ENCODE measurements at regions not wholly inside any gene's neighbourhood (a gene's known extent, or its start where the extent isn't known, plus 50 kb on each side); places are given as distances from the start of the nearest gene placed in this dataset.
"Not testable (repeated sequence)": the region's sequence is repeated elsewhere in the genome, so short reads cannot be mapped to it uniquely, and the experiment has no call there.

DNA sequence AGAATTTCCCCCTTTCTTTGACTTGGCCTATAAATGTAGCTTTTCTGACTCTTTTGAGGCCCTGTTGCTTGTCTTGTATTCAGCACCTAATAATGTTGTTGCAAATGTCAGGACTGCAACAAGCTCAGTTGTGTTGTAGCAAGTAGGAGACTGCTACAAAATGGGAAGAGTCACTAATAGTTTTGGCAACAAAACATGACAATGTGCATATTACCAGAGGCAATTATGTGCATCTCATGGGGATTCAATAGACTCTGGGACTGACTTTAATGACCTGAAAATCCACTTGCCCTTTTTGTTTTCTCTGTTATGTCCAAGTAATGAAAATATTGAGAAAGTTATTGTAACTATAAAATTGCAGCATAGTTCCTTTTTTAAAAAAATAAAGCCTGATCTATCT, 368.4 kb downstream of the OSTF1 start:
- no peak for DNase-seq (ENCODE audit: low read depth in 2 of 3, low spot score in 1 of 3)

DNA sequence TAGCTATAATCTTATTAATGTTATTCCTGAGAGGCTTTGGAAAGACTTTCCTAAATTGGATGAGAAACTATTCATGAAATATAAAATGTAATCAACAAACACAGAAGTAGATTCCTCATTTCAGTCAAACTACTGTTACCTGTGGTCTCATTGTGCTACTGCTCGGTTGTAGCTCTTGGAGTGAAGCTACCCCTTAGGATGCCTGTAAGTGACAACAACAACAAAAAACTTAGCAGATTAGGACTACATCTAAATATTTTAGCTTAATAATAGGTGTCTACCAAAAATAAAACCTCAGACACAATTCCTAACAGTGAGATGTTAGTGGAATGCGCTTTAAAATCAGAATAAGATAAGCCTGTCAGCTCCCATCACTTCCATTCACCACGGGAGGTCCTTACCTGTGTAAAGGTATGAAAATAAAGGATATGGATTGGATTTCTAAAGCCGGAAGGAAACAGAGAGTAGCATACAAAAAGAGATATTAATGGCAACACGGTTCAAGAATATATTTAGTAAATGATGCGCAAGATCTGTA, 369.2 kb downstream of the OSTF1 start:
- no peak for DNase-seq (ENCODE audit: low read depth in 2 of 3, low spot score in 1 of 3)

DNA sequence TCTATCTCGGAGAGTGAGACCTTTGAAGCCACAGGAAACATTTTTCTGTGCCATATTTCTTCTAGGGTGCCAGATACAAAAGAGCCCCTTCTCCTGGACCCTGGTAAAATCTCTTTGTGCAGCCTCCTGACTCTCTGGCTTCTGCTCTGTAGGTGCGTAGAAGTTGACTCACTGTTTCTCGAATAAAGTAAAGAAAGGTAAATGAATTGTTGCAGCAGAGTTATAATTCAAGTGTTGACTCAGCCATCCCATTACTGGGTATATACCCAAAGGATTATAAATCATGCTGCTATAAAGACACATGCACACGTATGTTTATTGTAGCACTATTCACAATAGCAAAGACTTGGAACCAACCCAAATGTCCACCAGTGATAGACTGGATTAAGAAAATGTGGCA, 371.0 kb downstream of the OSTF1 start:
- DNase-seq (ENCODE audit: low read depth in 2 of 3, low spot score in 1 of 3), result not testable (repeated sequence)

DNA sequence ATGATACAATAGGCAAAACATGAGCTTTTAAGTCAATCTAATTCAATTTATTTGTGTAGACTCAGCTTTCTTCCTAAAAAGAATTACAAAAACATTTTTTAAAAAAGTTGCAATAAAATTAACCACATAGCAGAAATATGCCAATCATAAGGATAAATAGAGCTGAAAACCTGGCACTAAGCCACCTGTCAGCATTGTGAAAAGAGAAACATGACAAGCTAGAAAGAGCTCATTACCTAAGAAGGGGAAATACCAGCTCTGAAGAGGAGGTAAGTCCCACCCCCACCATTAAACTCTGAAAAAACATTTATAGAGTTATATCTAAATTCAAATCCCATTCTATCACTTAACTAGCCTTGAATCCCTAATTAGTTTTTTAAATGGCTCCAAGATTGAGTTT, 372.9 kb downstream of the OSTF1 start:
- no peak for DNase-seq (ENCODE audit: low read depth in 2 of 3, low spot score in 1 of 3)

DNA sequence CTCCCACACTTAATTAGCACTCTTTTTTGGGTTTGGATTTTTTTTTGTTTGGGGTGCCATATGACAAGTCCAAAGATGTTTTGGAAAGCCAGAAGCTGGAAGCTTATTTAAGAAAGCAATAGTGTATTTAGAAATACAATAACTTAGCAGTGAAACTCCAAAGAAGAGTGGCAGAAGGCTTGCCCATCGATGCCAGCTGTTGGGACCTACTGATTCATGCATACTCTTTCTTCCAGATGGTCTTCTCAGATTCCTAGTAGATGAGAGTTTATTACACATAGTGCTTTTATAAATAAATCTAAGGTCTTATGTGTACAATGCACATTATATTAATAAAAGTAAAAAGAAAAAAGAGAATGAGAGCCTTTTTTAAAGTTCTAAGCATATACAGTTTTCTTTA, 374.6 kb downstream of the OSTF1 start:
- DNase-seq (ENCODE audit: low read depth in 2 of 3, low spot score in 1 of 3), result no peak

DNA sequence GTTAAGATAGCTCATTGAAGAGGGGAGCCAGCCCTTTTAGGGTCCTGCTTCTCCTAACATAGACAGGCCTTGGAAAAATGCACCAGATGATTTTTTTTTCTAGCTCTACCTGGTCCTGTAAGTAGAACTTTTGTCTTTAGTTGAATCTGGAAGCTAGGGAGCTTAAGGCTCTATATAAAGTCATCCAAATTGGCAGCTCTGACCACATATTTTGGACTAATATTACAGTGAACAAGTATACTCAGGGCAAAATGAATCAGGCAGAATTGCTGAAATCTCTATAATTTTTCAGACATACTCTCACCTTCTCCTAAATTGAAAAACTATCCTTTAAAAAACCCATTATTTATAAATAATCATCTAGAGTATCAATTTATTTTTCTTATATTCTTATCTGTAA, 375.6 kb downstream of the OSTF1 start:
- DNase-seq (ENCODE audit: low read depth in 2 of 3, low spot score in 1 of 3), result no peak

DNA sequence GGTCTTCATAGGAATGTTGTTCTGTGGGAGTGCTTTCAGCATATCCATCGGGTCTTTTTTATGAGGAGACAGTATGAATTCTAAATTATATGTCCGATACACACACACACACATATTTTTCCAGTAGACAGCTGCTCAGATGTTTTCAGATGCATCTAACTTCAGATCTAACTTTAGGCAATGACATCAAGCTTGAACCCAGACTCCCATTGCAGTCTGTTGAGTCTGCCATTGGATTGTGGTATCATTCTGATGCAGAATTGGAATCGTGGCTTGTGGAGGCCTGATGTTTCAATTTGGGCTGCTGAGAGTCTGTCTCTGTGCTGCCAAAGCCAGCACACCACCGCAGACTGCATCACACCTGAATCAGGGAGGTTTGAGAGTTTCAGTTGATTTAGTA, 376.4 kb downstream of the OSTF1 start:
- no peak for DNase-seq (ENCODE audit: low read depth in 2 of 3, low spot score in 1 of 3)

DNA sequence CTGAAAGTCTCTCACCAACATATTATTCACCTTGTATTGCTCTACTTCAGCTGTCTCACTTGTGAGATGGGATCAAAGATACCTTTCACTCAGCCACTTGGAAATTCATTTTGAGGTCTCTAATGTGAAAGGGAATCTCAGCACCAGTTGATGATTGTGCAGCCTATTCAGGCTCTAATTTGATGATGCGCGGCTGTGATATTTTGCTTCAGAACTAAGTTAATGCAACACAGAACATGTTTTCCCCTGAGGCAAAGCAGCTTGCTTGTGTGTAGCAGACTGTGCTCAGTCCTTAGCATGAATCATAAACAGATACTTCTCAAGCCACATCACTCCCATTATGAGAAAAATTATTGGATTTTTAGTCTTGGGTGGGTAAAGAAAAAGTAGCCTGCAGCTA, 378.8 kb downstream of the OSTF1 start:
- DNase-seq (ENCODE audit: low read depth in 2 of 3, low spot score in 1 of 3), result no peak

DNA sequence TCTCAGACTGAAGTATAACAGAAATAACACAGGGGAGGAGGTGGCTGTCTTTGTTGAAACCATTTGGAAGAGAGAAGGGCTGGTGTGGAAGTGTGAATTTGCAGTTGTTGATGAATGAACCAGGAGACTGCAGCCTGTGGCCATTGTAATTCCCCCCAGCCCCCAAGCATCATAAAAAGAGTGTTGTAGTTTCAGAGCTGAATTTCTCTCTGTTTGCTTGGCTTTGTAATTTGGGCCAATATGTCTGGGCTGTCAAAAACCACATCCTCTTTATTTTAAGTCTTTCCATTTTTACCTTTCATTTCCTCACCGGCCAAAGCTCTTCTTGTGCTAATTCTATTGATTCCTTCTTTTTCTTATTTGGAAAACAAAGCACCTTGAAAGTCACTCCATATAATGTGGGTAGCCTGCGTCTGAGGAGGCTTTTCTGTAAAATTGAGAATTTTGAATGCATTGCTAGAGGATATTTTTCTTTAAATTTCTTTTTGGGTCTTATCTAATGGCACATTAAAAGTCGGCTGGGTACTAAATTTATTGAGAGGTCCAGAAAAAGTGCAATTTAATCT, 383.3 kb downstream of the OSTF1 start:
- DNase-seq (ENCODE audit: low read depth in 2 of 3, low spot score in 1 of 3), result no peak

DNA sequence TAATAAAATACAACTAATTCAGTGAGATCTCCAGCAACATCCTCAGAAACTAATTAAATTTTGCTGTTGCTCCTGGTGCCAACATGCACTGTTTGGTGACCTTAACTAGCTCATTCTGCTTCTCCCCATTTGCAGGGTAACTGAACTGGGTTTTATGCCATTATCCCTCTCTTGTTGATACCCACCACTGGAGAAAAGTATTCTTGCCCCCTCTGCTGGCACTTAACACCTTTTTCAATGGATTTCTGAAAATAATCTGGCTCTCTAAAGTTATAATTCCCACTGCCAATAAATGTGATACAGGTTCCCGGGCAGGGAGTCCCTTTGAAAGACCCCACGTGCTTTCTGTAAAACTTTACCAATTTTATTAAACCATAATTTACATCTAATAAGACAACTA, 394.3 kb downstream of the OSTF1 start:
- no peak for DNase-seq (ENCODE audit: low read depth in 2 of 3, low spot score in 1 of 3)

DNA sequence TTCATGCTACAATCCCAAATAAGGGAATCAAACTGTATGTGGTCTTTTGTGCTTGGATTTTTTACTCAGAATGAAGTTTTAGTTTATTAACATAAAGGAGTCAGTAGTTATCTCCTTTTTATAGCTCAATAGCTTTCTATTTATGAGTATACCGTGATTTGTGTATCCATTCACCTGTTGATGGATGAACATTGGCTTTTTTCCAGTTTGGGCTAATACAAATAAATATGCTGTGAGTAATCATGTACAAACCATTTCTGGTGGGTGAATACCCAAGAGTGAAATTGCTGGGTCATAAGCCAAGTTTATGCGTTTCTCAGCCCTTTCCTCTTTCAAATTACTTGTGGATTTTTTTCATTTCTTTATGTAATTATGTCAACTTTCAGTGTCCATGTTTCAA, 395.3 kb downstream of the OSTF1 start:
- no peak for DNase-seq (ENCODE audit: low read depth in 2 of 3, low spot score in 1 of 3)

DNA sequence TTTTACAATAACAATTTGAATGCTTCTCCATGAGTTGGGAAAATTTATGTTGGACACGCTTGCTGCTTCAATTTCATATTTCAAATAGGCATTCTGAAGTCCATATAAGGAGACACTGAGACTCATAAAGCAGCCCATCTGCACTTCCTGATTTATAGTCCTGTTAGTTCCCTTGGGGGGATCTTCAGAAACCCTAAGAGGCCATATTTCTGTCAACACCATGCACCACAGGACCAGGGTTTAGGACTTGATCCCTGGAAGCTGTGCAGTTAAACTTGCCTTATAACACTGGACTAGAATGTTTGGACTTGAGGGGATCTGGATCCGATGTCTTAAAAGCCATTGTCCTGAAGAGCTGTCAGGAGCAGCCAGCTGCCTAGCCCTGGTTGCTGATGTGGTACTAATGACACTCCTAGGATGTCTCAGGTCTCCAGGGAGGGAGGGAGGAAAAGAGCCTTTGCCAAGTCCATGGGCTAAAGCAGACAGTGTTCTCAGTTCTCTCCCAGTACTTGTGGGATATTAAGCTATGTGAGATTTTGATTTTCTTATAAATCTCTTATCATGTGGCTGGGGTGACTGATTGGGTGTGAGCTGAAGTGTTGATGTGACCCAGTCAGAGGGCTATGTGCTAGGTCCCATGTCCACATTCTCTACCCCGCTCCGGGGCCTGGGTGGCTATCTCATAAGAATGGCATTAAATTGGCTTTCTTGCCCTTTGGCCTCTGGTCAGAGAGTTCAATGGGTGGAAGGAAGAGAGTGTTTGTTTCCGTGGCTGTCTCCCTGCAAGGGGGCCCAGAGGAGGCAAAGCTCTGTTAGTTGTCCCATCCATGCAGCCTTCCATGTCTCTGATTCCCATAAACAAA, 399.8 kb downstream of the OSTF1 start:
- DNase-seq (ENCODE audit: low read depth in 2 of 3, low spot score in 1 of 3), result no peak

DNA sequence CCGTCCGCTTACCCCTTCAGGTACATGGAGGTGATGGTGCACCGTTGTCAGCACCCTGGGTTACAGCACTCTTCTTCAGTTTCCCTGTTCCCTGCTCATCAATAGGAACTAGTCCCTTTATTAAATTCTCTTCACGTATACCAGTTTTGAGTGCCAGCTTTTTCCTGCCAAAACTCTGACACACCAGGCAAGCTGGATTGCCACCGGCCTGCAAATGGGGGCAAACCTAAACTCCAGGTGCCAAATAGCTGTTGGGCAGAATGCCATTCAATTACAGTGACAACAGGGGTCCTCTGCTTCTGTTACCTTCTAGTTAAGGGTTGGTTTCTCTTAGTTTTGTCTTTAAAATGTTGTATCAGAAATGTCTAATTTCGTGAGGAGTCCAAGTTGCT, 400.4 kb downstream of the OSTF1 start:
- DNase-seq (ENCODE audit: low read depth in 2 of 3, low spot score in 1 of 3), result no peak

DNA sequence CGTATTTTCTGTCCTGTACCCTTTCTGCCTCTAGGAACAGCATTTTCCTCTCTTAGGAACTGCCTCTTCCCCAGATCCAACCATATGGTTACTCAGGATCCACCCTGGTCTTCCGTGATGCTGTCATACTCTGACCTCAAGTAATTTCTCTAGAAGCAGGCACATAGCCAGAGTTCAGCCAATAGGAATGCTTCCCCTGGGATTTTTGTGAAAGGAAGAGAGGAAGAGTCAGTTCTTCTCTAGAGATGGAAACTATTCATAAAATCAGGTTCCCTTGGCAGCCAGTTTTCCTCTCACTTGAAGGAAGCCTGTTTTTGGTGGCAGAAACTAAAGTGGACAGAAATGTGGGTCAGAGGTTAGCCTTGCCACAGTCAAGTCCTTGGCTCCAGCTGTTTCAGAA, 400.1 kb upstream of the PCSK5 start:
- no peak for DNase-seq (ENCODE audit: low read depth in 2 of 3, low spot score in 1 of 3)

DNA sequence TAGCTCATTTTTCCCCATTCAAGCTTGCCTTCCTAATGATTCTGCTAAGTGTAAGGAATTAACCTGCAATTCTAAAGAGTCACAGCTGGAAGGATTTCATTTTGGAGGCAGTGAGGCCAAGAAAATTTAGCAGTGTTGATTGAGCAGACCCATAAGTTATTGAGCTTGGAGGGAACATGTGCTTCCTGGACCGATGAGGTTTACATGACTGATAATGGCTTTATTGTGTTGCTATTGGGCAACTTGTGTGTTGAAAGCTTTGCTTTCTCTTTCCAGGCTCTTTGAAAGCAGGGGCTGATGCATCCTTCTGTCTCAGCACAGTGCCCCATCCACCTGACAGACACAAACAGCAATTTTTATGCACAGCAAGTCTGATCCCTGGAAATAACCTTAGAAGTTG, 398.9 kb upstream of the PCSK5 start:
- no peak for DNase-seq (ENCODE audit: low read depth in 2 of 3, low spot score in 1 of 3)

DNA sequence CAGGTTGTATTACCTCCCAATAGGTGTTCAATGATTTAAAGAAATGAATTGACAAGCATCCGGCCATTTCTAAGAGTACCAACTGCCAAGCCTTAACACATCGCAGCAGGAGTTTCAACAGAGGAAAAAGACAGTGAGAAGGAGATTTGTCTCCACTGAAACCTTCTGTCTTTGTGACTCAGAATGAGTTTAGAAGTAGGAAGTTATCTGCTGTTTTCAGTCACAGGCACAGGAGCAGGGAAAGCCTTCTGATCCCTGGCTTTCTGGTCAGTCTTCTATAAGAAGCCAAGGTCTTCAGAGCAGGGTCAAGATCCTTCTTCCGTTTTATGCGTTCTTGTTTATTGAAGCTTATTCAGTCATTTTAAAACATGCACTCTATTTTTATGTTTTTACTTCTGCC, 390.7 kb upstream of the PCSK5 start:
- no peak for DNase-seq (ENCODE audit: low read depth in 2 of 3, low spot score in 1 of 3)

DNA sequence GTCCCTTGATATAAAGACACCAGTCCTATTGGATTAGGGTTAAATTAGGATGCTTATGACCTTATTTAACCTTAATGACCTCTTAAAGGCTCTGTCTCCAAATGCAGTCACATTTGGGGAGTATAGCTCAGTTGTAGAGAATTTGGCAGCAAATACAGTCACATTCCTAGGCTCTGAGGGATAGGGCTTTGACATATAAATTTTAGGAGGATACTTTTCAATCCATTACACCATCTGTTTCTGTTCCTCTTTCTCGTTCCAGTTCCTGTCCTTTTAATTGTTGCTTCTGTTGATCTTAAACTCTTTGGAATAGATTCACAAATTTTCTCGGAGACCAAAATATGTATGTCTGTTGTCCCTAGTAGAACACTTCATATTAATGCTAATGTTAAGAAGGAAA, 390.0 kb upstream of the PCSK5 start:
- DNase-seq (ENCODE audit: low read depth in 2 of 3, low spot score in 1 of 3), result no peak

DNA sequence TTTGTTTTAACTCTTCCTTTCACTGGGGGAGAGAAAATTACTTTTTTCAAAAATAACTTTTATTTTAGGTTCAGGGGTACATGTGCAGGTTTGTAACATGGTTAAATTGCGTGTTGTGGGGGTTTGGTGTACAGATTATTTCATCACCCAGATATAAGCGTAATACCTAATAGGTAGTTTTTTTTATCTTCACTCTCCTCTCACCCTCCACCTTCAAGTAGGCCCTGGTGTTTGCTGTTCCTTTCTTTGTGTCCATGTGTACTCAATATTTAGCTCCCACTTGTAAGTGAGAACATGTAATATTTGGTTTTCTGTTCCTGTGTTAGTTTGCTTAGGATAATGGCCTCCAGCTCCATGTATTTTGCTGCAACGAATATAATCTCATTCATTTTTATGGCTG, 389.5 kb upstream of the PCSK5 start:
- not testable (repeated sequence) for DNase-seq (ENCODE audit: low read depth in 2 of 3, low spot score in 1 of 3)

DNA sequence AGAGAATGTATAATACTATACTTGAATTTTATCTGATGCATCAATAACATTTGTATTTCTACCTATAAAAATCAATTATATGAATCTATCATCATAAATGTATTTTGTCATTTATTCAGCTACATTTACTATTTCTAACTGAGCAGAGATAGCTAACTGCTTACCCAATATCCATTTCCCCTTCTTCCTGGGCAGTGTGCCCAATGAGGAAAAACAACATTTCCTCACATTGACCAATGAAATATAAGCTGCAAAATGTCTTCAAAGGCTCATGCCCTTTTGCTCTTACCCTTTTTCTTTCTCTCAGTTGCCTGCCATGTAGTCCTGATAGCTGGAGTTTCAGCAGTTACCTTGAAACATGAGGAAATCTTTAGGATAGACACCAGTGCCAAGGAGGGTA, 385.8 kb upstream of the PCSK5 start:
- no peak for DNase-seq (ENCODE audit: low read depth in 2 of 3, low spot score in 1 of 3)

DNA sequence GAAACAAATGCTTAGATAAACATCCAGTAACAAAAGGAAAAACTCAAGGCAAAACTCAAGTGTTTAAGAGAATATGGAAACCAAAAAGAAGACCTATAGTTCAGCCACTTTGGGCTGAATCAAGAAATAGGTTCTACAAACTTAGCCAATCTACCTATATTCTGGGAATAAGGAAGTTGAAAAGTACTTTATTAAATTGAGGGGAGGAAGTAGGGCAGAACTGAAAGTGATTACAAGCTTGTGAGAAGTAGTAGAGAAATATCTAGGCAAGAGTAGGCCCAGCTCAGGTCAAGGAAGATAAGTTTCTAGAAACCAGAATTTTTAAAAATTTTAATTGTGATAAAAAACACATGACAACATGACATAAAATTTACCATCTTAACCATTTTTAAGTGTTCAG, 384.8 kb upstream of the PCSK5 start:
- DNase-seq (ENCODE audit: low read depth in 2 of 3, low spot score in 1 of 3), result no peak

DNA sequence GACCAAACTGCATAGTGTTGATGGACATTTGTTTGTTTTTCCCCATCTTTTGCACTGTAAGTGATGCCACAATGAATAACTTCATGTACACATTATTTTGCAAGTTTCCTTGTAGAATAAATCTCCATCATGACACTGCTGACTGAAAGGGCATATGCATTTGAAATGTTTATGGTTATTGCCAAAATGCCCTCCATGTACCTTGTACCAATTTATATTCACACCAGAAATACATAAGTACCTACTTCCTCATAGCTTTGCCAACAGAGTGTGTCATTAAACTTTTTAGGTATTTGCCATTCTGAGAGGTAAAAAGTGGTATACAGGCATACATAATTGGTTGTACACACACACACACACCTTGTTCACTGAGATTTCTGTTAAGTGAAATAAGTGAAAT, 361.0 kb upstream of the PCSK5 start:
- DNase-seq (ENCODE audit: low read depth in 2 of 3, low spot score in 1 of 3), result no peak

DNA sequence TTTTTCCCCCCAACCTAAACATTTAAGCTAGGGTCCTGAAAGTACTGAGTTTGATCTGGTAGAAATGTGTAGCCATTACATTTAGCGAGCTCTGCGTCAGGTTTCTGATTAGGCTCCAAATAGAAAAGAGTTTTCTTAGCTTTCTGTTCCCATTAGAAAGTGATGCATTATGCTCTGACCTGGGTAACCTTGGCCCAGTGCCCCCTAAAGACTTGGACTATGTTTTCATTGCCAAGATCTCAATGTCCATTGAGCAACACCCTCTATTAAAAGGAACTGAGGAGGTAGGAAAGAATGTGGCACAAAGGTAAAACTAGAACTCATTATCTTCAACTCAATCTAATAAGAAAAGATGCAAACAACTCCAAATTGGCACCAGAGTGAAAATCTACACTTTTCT, 358.9 kb upstream of the PCSK5 start:
- DNase-seq (ENCODE audit: low read depth in 2 of 3, low spot score in 1 of 3), result no peak

Measured in stimulated activated CD4-positive, alpha-beta T cell treated with anti-CD3 and anti-CD28 coated beads, Interleukin-12 subunit alpha, Interleukin-12 subunit beta, amount 100 ng/mL, for 48 hours (primary cell).